Muscle layer of colon (tissue), 2 donors: ENCODE measurements at regions not wholly inside any gene's neighbourhood (a gene's known extent, or its start where the extent isn't known, plus 50 kb on each side); places are given as distances from the start of the nearest gene placed in this dataset.

Experiments used
- H3K27ac ChIP-seq: one replicate; pipeline ENCODE4 v1.7.0; 2013; ENCODE audit warnings: low read depth, mild to moderate bottlenecking, low read length, moderate library complexity
- H3K27me3 ChIP-seq, 2 donors: one replicate each; pipeline ENCODE4 v1.7.0; 2013; ENCODE audit warnings: low read length in 2 of 2, mild to moderate bottlenecking in 2 of 2; ENCODE audit not compliant: insufficient read depth in 2 of 2, control insufficient read depth in 1 of 2
- H3K36me3 ChIP-seq: one replicate; pipeline ENCODE4 v1.7.0; 2013; ENCODE audit warnings: mild to moderate bottlenecking, low read length; ENCODE audit not compliant: insufficient read depth
- H3K4me1 ChIP-seq: one replicate; pipeline ENCODE4 v1.7.0; 2013; ENCODE audit warnings: mild to moderate bottlenecking, low read length; ENCODE audit not compliant: insufficient read depth
- H3K4me3 ChIP-seq, 2 donors: one replicate each; pipeline ENCODE4 v1.7.0; 2013; ENCODE audit warnings: low read length in 2 of 2, low read depth in 1 of 2, mild to moderate bottlenecking in 1 of 2, moderate library complexity in 1 of 2
- H3K9ac ChIP-seq: one replicate; pipeline ENCODE4 v1.7.0; 2013; ENCODE audit warnings: low read length
- H3K9me3 ChIP-seq: one replicate; pipeline ENCODE4 v1.7.0; 2013; ENCODE audit warnings: mild to moderate bottlenecking, low read length
- donor health status: abdominal sarcoma.
- donor health status: Adenocarcinoma of cecum.

GRCh38 chr2:120629241-120629895, 106.3 kb upstream of the GLI2 start:
- H3K27ac ChIP-seq, result no peak overlapping the region

GRCh38 chr2:120630031-120630701, 105.5 kb upstream of the GLI2 start:
- no peaks in the 10 kb centered on the region for H3K36me3 ChIP-seq
- H3K4me3 ChIP-seq, result no peak overlapping the region
- H3K4me1 ChIP-seq, result peaks cover 12% of the 10 kb centered on the region
- H3K9me3 ChIP-seq, result no peaks in the 10 kb centered on the region
- H3K27ac ChIP-seq, result no peak overlapping the region
- H3K27me3 ChIP-seq, result no peaks in the 10 kb centered on the region
- no peak overlapping the region for H3K9ac ChIP-seq

More at GRCh38 chr2:120629241-120629895, 106.3 kb upstream of the GLI2 start:
- H3K27me3 ChIP-seq, result no peaks in the 10 kb centered on the region
- H3K4me3 ChIP-seq, result no peak overlapping the region
- no peak overlapping the region for H3K9ac ChIP-seq
- H3K4me1 ChIP-seq, result peaks cover 12% of the 10 kb centered on the region
- H3K36me3 ChIP-seq, result no peaks in the 10 kb centered on the region
- no peaks in the 10 kb centered on the region for H3K9me3 ChIP-seq

DNA sequence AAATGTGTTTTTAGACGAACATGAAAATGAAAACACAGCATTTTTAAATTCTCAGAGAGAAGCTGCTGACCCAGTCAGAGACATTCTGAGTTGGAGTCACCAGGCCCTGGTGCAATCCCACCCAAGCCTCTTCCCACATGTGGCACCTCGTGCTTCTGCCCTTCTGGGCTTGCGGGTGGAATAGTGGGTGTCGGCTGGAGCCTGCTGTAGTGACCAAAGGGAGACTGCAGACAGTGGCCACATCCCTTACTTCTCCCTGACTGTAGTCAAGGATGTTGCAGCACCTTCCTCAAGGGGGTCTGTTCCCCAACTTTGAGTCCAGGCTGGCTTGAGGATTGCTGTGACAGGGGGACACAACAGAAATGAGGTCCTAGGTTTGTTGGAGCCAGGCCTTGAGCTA, 104.4 kb upstream of the GLI2 start:
- H3K9me3 ChIP-seq, result no peaks in the 10 kb centered on the region
- no peak overlapping the region for H3K9ac ChIP-seq
- H3K27me3 ChIP-seq, result no peaks in the 10 kb centered on the region
- H3K4me1 ChIP-seq, result peaks cover 12% of the 10 kb centered on the region
- H3K27ac ChIP-seq, result no peak overlapping the region
- H3K4me3 ChIP-seq, result no peak overlapping the region
- no peaks in the 10 kb centered on the region for H3K36me3 ChIP-seq

DNA sequence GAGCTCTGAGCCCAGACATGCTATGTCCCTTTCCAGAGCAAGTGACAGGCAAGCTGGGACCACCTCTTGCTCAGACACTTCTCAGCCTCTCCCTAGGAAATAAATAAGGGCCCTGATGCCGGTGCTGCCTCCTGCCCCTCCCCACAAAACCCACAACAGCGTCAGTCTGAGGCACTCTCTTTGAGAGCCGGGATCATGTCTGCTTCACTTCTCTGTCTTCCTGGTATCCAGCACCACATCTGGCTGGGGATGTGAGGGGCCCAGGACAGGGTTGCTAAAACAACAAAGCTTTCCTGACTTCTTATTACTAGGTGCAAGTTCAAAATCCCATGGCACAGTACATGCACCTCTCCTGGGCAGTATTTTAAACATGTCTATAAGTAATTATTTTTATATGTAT, 103.9 kb upstream of the GLI2 start:
- H3K27me3 ChIP-seq, result no peaks in the 10 kb centered on the region
- no peak overlapping the region for H3K4me3 ChIP-seq
- no peak overlapping the region for H3K9ac ChIP-seq
- no peaks in the 10 kb centered on the region for H3K36me3 ChIP-seq
- peaks cover 12% of the 10 kb centered on the region for H3K4me1 ChIP-seq
- no peak overlapping the region for H3K27ac ChIP-seq
- H3K9me3 ChIP-seq, result no peaks in the 10 kb centered on the region

DNA sequence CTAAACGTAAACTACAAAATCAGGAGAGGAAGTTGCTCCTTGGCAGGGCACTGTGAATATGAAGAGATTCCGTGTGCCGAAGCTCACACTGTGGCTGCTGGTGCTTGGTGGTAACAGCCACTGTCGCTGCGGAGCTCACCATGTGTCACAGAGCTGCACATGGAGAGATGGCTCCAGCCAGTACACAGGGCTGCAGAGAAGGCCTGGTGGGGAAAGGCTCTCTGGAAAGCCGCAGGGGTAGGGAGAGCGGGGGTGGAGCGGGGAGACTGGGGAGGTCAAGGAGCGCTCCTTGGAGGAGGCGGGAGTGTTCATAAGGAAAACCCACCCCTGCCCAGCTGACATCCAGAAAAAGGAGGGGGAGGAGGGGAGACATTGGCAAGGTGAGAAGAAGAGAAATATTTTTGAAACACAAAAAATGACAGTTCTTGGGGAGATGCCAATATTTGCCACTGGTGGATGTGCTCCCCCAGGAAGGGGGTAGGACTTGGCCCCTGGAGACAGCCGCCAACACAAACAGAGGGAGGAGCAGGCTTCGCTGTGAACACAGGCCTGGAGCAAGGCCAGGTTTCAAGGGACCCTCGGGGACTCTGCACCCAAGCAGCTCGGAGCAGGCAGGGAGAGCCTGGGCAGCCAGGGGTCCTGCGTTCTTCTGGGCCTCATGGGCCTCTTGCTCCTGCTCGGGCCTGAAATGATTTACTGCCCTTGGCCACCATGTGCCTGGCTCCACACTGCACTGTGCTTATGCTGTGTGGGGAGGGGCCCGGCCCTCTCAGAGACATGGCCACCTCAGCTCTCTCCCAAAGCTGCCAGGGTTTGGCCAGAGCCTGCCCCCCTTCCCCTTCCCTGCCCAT, 102.6 kb upstream of the GLI2 start:
- no peak overlapping the region for H3K27ac ChIP-seq
- H3K9ac ChIP-seq, result no peak overlapping the region
- H3K27me3 ChIP-seq, result no peaks in the 10 kb centered on the region
- peaks cover 12% of the 10 kb centered on the region for H3K4me1 ChIP-seq
- H3K36me3 ChIP-seq, result no peaks in the 10 kb centered on the region
- H3K9me3 ChIP-seq, result no peaks in the 10 kb centered on the region
- no peak overlapping the region for H3K4me3 ChIP-seq

DNA sequence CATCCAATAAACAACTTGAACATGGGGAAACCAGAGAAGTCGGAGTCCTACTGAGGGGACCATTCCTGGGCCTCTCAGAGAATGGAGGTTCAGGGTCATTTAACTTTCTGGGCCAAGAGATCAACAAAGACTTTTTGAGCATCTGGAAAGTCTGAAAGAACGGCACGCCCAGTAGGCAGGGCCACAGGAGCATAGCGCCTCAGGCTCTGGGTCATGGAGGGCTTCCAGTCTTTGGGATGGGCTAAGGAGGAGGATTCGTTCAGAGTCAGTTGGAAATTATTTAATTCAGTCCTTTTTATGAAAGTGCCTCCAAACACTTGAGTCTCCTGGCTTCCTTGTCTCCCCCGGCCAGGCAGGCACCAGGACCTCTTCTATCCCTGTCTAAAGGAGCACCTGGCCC, 101.1 kb upstream of the GLI2 start:
- no peaks in the 10 kb centered on the region for H3K9me3 ChIP-seq
- H3K27me3 ChIP-seq, result no peaks in the 10 kb centered on the region
- H3K36me3 ChIP-seq, result no peaks in the 10 kb centered on the region
- H3K9ac ChIP-seq, result no peak overlapping the region
- no peak overlapping the region for H3K27ac ChIP-seq
- H3K4me1 ChIP-seq, result peaks cover 12% of the 10 kb centered on the region
- H3K4me3 ChIP-seq, result no peak overlapping the region

- Histone ChIP-seq H3K4me1 (peaks cover 12% of the 10 kb centered on the region), H3K9ac (no peak overlapping the region), H3K36me3 (no peaks in the 10 kb centered on the region), H3K9me3 (no peaks in the 10 kb centered on the region), H3K27me3 (no peaks in the 10 kb centered on the region), H3K27ac (no peak overlapping the region), H3K4me3 (no peak overlapping the region)
Observed at GRCh38 chr2:120635146-120635545, 100.5 kb upstream of the GLI2 start.

DNA sequence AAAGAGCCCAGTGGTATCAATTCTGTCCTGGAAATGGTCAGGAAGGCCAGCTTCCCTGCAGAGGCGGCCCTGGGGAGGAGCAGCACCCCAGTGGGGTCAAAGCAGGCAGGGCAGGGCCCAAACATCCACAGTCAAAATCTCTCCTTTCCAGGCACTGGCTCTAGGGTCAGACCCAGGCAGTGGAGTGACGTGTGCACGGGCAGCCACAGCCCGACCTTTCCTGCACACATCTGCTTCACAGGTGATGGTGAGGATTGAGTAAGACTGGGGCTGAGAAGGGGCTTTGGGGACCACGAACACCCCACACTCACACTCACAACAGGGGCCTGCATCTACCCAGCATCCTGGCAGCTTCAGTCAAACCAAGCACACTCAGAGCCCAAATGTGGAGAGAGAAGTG, 97.8 kb upstream of the GLI2 start:
- no peaks in the 10 kb centered on the region for H3K9me3 ChIP-seq
- no peak overlapping the region for H3K9ac ChIP-seq
- peaks cover 10% of the 10 kb centered on the region for H3K4me1 ChIP-seq
- no peak overlapping the region for H3K4me3 ChIP-seq
- H3K36me3 ChIP-seq, result no peaks in the 10 kb centered on the region
- H3K27me3 ChIP-seq, result no peaks in the 10 kb centered on the region
- H3K27ac ChIP-seq, result no peak overlapping the region

DNA sequence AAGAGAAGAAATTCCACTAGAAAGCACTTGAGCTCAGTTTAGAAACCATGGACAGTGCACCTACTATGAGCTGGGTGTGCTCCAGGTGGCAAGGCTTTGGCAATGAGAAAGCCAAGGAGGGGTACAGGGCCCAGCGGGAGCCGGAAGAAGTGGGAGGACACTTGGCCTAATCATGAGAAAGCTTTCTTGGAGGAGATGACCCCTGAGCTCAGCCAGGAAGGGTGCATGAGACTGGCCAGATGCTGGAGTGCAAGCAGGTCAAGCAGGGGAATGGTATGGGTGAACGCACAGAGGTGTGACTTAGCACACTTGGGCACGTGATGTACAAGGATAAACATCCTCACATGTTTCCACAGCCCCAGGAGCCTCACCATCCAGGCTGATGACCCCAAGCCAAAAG, 97.2 kb upstream of the GLI2 start:
- H3K27me3 ChIP-seq, result no peaks in the 10 kb centered on the region
- no peak overlapping the region for H3K9ac ChIP-seq
- no peaks in the 10 kb centered on the region for H3K9me3 ChIP-seq
- H3K4me3 ChIP-seq, result no peak overlapping the region
- H3K36me3 ChIP-seq, result no peaks in the 10 kb centered on the region
- H3K4me1 ChIP-seq, result peaks cover 4% of the 10 kb centered on the region
- no peak overlapping the region for H3K27ac ChIP-seq

GRCh38 chr2:120641366-120641771, 94.3 kb upstream of the GLI2 start:
- no peaks in the 10 kb centered on the region for H3K4me1 ChIP-seq
- H3K36me3 ChIP-seq, result no peaks in the 10 kb centered on the region
- H3K27ac ChIP-seq, result no peak overlapping the region
- H3K4me3 ChIP-seq, result no peak overlapping the region
- no peak overlapping the region for H3K9ac ChIP-seq
- H3K9me3 ChIP-seq, result no peaks in the 10 kb centered on the region
- no peaks in the 10 kb centered on the region for H3K27me3 ChIP-seq

DNA sequence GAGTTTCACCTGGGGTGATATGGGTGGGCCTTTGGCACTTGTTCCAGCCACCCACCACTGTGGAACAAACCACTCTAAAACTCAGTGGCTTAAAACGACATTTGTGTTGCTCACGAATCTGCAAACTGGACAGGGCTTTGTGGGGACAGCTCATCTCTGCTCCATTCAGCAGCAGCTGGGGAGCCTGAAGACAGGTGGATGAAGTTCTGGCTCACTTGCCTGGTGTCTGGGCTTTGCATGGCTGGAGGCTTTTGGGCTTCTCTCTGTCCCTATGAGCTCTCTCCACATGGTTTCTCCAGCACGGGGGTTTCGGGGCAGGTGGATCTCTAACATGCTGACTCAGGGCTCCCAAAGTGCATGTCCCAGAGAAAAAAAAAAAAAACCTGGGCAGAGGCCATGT, 93.0 kb upstream of the GLI2 start:
- Histone ChIP-seq H3K36me3 (no peaks in the 10 kb centered on the region), H3K27ac (no peak overlapping the region), H3K4me3 (no peak overlapping the region), H3K9me3 (no peaks in the 10 kb centered on the region), H3K9ac (no peak overlapping the region), H3K4me1 (no peaks in the 10 kb centered on the region), H3K27me3 (no peaks in the 10 kb centered on the region)
